A549 (cell line): ENCODE measurements at regions not wholly inside any gene's neighbourhood (a gene's known extent, or its start where the extent isn't known, plus 50 kb on each side); places are given as distances from the start of the nearest gene placed in this dataset.

ENCODE experiments used
- CEBPB ChIP-seq, 2 experiments: fragments of >200 bp in 1 of 2; sonication (Bioruptor Twin) in 1 of 2; formaldehyde crosslinking in 1 of 2; IDR thresholded peaks; 2 replicates each; pipeline ENCODE4 v1.6.1; 2012 to 2016
- HEYL ChIP-seq: fragments of 250-450 bp; sonication (Bioruptor Pico); IDR thresholded peaks from 2 replicates; pipeline ENCODE4 v1.8.0; 2021; ENCODE audit warnings: mild to moderate bottlenecking, moderate library complexity
- JUN ChIP-seq, 2 experiments: fragments of >200 bp; sonication (Bioruptor Twin); formaldehyde crosslinking; IDR thresholded peaks; 2 replicates in 1 of 2; 3 replicates in 1 of 2; pipeline ENCODE4 v1.6.1; 2016 to 2017
- POLR2A ChIP-seq: IDR thresholded peaks from 2 replicates; pipeline ENCODE4 v1.6.1; 2012; ENCODE audit warnings: mild to moderate bottlenecking, low read length
- TF ChIP-seq, protein P1 (sequence below): fragments of >200 bp; sonication (Bioruptor Twin); formaldehyde crosslinking; IDR thresholded peaks from 3 replicates; pipeline ENCODE4 v1.5.1; 2016

DNA sequence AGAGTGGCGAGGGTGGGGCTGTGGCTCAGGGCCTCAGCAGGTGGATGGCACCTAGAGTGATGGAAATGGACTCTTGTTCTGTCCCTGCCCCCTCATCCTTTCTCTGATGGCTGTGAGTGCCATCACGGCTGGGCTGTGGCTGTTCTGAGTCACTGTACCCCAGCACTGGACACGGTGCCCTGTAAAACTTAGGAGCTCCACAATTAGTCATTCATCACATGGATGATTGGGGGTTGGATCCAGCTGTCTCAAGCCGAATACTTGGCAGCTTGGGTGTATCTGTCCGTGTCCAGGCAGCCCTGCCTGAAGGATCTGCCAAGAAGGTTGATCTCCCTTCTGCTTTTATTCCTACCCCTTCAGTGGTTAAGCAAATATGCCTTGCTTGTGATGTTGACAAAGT is 295.5 kb upstream of the EEF2KMT start:
- TF ChIP-seq JUN (IDR thresholded peaks at IDR 0.05) (no peak), CEBPB (IDR thresholded peaks at IDR 0.05) (no peak), POLR2A (no peak), HEYL (CRISPR knock-in tag) (no peak)
- TF ChIP-seq, protein P1, sequence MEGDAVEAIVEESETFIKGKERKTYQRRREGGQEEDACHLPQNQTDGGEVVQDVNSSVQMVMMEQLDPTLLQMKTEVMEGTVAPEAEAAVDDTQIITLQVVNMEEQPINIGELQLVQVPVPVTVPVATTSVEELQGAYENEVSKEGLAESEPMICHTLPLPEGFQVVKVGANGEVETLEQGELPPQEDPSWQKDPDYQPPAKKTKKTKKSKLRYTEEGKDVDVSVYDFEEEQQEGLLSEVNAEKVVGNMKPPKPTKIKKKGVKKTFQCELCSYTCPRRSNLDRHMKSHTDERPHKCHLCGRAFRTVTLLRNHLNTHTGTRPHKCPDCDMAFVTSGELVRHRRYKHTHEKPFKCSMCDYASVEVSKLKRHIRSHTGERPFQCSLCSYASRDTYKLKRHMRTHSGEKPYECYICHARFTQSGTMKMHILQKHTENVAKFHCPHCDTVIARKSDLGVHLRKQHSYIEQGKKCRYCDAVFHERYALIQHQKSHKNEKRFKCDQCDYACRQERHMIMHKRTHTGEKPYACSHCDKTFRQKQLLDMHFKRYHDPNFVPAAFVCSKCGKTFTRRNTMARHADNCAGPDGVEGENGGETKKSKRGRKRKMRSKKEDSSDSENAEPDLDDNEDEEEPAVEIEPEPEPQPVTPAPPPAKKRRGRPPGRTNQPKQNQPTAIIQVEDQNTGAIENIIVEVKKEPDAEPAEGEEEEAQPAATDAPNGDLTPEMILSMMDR, result no peak
